Colonic mucosa (tissue), 4 donors: ENCODE measurements at regions not wholly inside any gene's neighbourhood (a gene's known extent, or its start where the extent isn't known, plus 50 kb on each side); places are given as distances from the start of the nearest gene placed in this dataset.

ENCODE experiments used
- DNase-seq: peaks from one replicate; pipeline ENCODE4 v3.0.0-alpha.2; 2020
- H3K27ac ChIP-seq: fragments of 200-600 bp; one replicate; pipeline ENCODE4 v1.8.0; 2021
- H3K27me3 ChIP-seq: fragments of 200-600 bp; one replicate; pipeline ENCODE4 v1.8.0; 2021
- H3K36me3 ChIP-seq: fragments of 200-600 bp; one replicate; pipeline ENCODE4 v1.8.0; 2021
- H3K4me1 ChIP-seq: fragments of 200-600 bp; one replicate; pipeline ENCODE4 v1.8.0; 2021; ENCODE audit warnings: mild to moderate bottlenecking
- H3K4me3 ChIP-seq: fragments of 200-600 bp; one replicate; pipeline ENCODE4 v1.8.0; 2021
- H3K9ac ChIP-seq, 2 donors: one replicate each; pipeline ENCODE4 v1.7.0; 2013; ENCODE audit warnings: control low read depth in 2 of 2, low read depth in 2 of 2, low read length in 2 of 2
- H3K9me3 ChIP-seq: fragments of 200-600 bp; one replicate; pipeline ENCODE4 v1.8.0; 2021
- intact Hi-C: fragments of 100-400 bp; cut with DNase I; formaldehyde crosslinking; loops from one replicate; pipeline ENCODE4 v1.14.1; 2022
- TF ChIP-seq, protein P1 (sequence below): fragments of 200-600 bp; IDR thresholded peaks from one replicate; pipeline ENCODE4 v1.8.0; 2022; ENCODE audit warnings: antibody characterized with exemption, mild to moderate bottlenecking
- donor health status: healthy.
- donor health status: DM: no; HTN: no; CAD: no.
- donor health status: DM: no; HTN: no; CAD: no.

- no peaks in the 10 kb centered on the region for H3K27me3 ChIP-seq
- no peak overlapping the region for H3K27ac ChIP-seq
- TF ChIP-seq, protein P1, sequence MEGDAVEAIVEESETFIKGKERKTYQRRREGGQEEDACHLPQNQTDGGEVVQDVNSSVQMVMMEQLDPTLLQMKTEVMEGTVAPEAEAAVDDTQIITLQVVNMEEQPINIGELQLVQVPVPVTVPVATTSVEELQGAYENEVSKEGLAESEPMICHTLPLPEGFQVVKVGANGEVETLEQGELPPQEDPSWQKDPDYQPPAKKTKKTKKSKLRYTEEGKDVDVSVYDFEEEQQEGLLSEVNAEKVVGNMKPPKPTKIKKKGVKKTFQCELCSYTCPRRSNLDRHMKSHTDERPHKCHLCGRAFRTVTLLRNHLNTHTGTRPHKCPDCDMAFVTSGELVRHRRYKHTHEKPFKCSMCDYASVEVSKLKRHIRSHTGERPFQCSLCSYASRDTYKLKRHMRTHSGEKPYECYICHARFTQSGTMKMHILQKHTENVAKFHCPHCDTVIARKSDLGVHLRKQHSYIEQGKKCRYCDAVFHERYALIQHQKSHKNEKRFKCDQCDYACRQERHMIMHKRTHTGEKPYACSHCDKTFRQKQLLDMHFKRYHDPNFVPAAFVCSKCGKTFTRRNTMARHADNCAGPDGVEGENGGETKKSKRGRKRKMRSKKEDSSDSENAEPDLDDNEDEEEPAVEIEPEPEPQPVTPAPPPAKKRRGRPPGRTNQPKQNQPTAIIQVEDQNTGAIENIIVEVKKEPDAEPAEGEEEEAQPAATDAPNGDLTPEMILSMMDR: no peak
- no peak overlapping the region for H3K4me3 ChIP-seq
- no peak for DNase-seq
- no peaks in the 10 kb centered on the region for H3K4me1 ChIP-seq
- no peak overlapping the region for H3K9ac ChIP-seq
- no peaks in the 10 kb centered on the region for H3K36me3 ChIP-seq
- intact Hi-C loops: no loop called here
- H3K9me3 ChIP-seq: no peaks in the 10 kb centered on the region
These were observed 214.9 kb upstream of the SPRED2 start for GRCh38 chr2:65647249-65647842.

DNA sequence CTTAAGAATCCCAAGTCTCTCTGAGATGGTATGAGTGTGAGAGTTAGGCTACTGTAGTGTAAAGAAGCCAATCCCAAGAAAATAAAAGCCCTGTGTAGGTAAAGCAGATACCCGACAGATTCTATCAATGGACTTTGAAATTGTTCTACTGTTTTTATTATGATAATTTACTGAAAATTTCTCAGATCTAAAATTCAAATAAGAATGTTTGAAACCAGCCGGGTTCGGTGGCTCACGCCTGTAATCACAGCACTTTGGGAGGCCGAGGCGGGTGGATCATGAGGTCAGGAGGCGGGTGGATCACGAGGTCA lies 208.3 kb upstream of the SPRED2 start:
- no peaks in the 10 kb centered on the region for H3K4me1 ChIP-seq
- H3K36me3 ChIP-seq: no peaks in the 10 kb centered on the region
- no peaks in the 10 kb centered on the region for H3K9me3 ChIP-seq
- no peak for DNase-seq
- H3K9ac ChIP-seq: no peak overlapping the region
- no peak overlapping the region for H3K4me3 ChIP-seq
- TF ChIP-seq, protein P1: no peak
- H3K27ac ChIP-seq: no peak overlapping the region
- intact Hi-C loops: no loop called here
- no peaks in the 10 kb centered on the region for H3K27me3 ChIP-seq

GRCh38 chr2:65639156-65639864 lies 206.9 kb upstream of the SPRED2 start:
- Histone ChIP-seq H3K4me1 (no peaks in the 10 kb centered on the region), H3K27ac (no peak overlapping the region), H3K9ac (no peak overlapping the region), H3K36me3 (no peaks in the 10 kb centered on the region), H3K9me3 (no peaks in the 10 kb centered on the region), H3K4me3 (no peak overlapping the region), H3K27me3 (no peaks in the 10 kb centered on the region)
- DNase-seq: no peak
- intact Hi-C loops: no loop called here
- TF ChIP-seq, protein P1: no peak

- no peak overlapping the region for H3K4me3 ChIP-seq
- DNase-seq: no peak
- H3K36me3 ChIP-seq: no peaks in the 10 kb centered on the region
- no peaks in the 10 kb centered on the region for H3K27me3 ChIP-seq
- H3K9me3 ChIP-seq: no peaks in the 10 kb centered on the region
- H3K4me1 ChIP-seq: no peaks in the 10 kb centered on the region
- intact Hi-C loops: no loop called here
- TF ChIP-seq, protein P1: no peak
- no peak overlapping the region for H3K9ac ChIP-seq
- no peak overlapping the region for H3K27ac ChIP-seq
These were observed 206.0 kb upstream of the SPRED2 start for GRCh38 chr2:65638443-65638842.

- no peaks in the 10 kb centered on the region for H3K9me3 ChIP-seq
- TF ChIP-seq, protein P1: no peak
- H3K9ac ChIP-seq: no peak overlapping the region
- no peaks in the 10 kb centered on the region for H3K27me3 ChIP-seq
- H3K4me3 ChIP-seq: no peak overlapping the region
- H3K4me1 ChIP-seq: no peaks in the 10 kb centered on the region
- no peak for DNase-seq
- H3K27ac ChIP-seq: no peak overlapping the region
- intact Hi-C loops: no loop called here
- H3K36me3 ChIP-seq: no peaks in the 10 kb centered on the region
These were observed 204.5 kb upstream of the SPRED2 start for GRCh38 chr2:65636813-65637483.
